T-helper 22 cell (primary cell): ENCODE measurements at regions not wholly inside any gene's neighbourhood (a gene's known extent, or its start where the extent isn't known, plus 50 kb on each side); places are given as distances from the start of the nearest gene placed in this dataset.

ENCODE experiments used
- DNase-seq: peaks from one replicate; pipeline ENCODE4 v3.0.0-alpha.2; 2020; ENCODE audit warnings: low read depth

- no peak for DNase-seq
These were observed 1608.3 kb upstream of the ZEB2 start for GRCh38 chr2:146128216-146128615.

GRCh38 chr2:146125551-146125950, 1605.6 kb upstream of the ZEB2 start:
- DNase-seq: no peak

- no peak for DNase-seq
These were observed 1604.8 kb upstream of the ZEB2 start for GRCh38 chr2:146124741-146125140.

GRCh38 chr2:146123714-146124113, 1603.8 kb upstream of the ZEB2 start:
- DNase-seq: no peak

- DNase-seq: no peak
These were observed 1603.3 kb upstream of the ZEB2 start for GRCh38 chr2:146123256-146123655.

- DNase-seq: no peak
These were observed 1599.7 kb upstream of the ZEB2 start for GRCh38 chr2:146119586-146119985.

- no peak for DNase-seq
These were observed 1589.1 kb upstream of the ZEB2 start for GRCh38 chr2:146108993-146109392.

GRCh38 chr2:146094185-146094584, 1574.3 kb upstream of the ZEB2 start:
- DNase-seq: no peak

- no peak for DNase-seq
These were observed 1561.5 kb upstream of the ZEB2 start for GRCh38 chr2:146081459-146081858.

GRCh38 chr2:146080925-146081324, 1561.0 kb upstream of the ZEB2 start:
- no peak for DNase-seq

- no peak for DNase-seq
These were observed 1559.3 kb upstream of the ZEB2 start for GRCh38 chr2:146079216-146079615.

GRCh38 chr2:146077156-146077555, 1557.2 kb upstream of the ZEB2 start:
- DNase-seq: no peak

- DNase-seq: no peak
These were observed 1548.1 kb upstream of the ZEB2 start for GRCh38 chr2:146068051-146068450.

- no peak for DNase-seq
These were observed 1528.2 kb upstream of the ZEB2 start for GRCh38 chr2:146048141-146048540.

GRCh38 chr2:146041274-146041910, 1521.5 kb upstream of the ZEB2 start:
- no peak for DNase-seq

- DNase-seq: no peak
These were observed 1520.1 kb upstream of the ZEB2 start for GRCh38 chr2:146040051-146040450.

GRCh38 chr2:146038014-146038413, 1518.1 kb upstream of the ZEB2 start:
- no peak for DNase-seq

- no peak for DNase-seq
These were observed 1517.5 kb upstream of the ZEB2 start for GRCh38 chr2:146037334-146037870.

GRCh38 chr2:146031158-146031557, 1511.2 kb upstream of the ZEB2 start:
- no peak for DNase-seq

- no peak for DNase-seq
These were observed 1507.2 kb upstream of the ZEB2 start for GRCh38 chr2:146027156-146027555.

GRCh38 chr2:146025519-146025918, 1505.6 kb upstream of the ZEB2 start:
- DNase-seq: no peak

GRCh38 chr2:146024212-146024743, 1504.4 kb upstream of the ZEB2 start:
- no peak for DNase-seq

- DNase-seq: no peak
These were observed 1484.5 kb upstream of the ZEB2 start for GRCh38 chr2:146004462-146004861.

- no peak for DNase-seq
These were observed 1483.4 kb upstream of the ZEB2 start for GRCh38 chr2:146003337-146003736.
